Muscle of leg (tissue), 3 donors: ENCODE measurements at regions not wholly inside any gene's neighbourhood (a gene's known extent, or its start where the extent isn't known, plus 50 kb on each side); places are given as distances from the start of the nearest gene placed in this dataset.
A peak's percentile ranks its signal among the peaks of the same experiment; 100 is the strongest.

Experiments
- DNase-seq: peaks from one replicate; pipeline ENCODE4 v3.0.0; 2013
- H3K27ac ChIP-seq: one replicate; pipeline ENCODE4 v1.5.1; 2013; ENCODE audit warnings: mild to moderate bottlenecking, low read length, control low read depth
- H3K27me3 ChIP-seq: one replicate; pipeline ENCODE4 v1.6.1; 2013; ENCODE audit warnings: low read length; ENCODE audit not compliant: control insufficient read depth, insufficient read depth
- H3K36me3 ChIP-seq: one replicate; pipeline ENCODE4 v1.6.1; 2013; ENCODE audit warnings: low read length; ENCODE audit not compliant: control insufficient read depth, insufficient read depth
- H3K4me1 ChIP-seq: one replicate; pipeline ENCODE4 v1.6.1; 2013; ENCODE audit warnings: low read length; ENCODE audit not compliant: control insufficient read depth, insufficient read depth
- H3K4me3 ChIP-seq: one replicate; pipeline ENCODE4 v1.5.1; 2013; ENCODE audit warnings: low read length, control low read depth
- H3K9me3 ChIP-seq: replicated peaks from 2 replicates; pipeline ENCODE4 v1.6.1; 2013; ENCODE audit warnings: low read depth, low read length; ENCODE audit not compliant: control insufficient read depth
- WGBS: methylation state at CpG from one replicate; pipeline ENCODE4 v1.1.5; 2013; ENCODE audit warnings: missing lambda C conversion rate; ENCODE audit not compliant: insufficient coverage; 5-methylcytosine and 5-hydroxymethylcytosine counted together

- Histone ChIP-seq H3K4me1 (peaks cover 39% of the 10 kb centered on the region), H3K27ac (peak overlapping the region; percentile 88), H3K4me3 (no peak overlapping the region), H3K36me3 (no peaks in the 10 kb centered on the region), H3K27me3 (peaks cover 17% of the 10 kb centered on the region), H3K9me3 (no peaks in the 10 kb centered on the region)
- peak; percentile 54 for DNase-seq
- WGBS: 22% methylated on average over 2 of the region's 5 CpGs
These were observed 420.1 kb upstream of the MGMT start for GRCh38 chr10:129046962-129047361.

GRCh38 chr10:129047600-129047999 lies 419.4 kb upstream of the MGMT start:
- WGBS: no CpG with 5 or more reads among the region's 3 CpGs
- Histone ChIP-seq H3K4me3 (no peak overlapping the region), H3K27me3 (peaks cover 15% of the 10 kb centered on the region), H3K4me1 (peaks cover 33% of the 10 kb centered on the region), H3K27ac (no peak overlapping the region), H3K36me3 (no peaks in the 10 kb centered on the region), H3K9me3 (no peaks in the 10 kb centered on the region)
- no peak for DNase-seq

GRCh38 chr10:129048513-129048912 lies 418.5 kb upstream of the MGMT start:
- Histone ChIP-seq H3K9me3 (no peaks in the 10 kb centered on the region), H3K36me3 (no peaks in the 10 kb centered on the region), H3K4me1 (peaks cover 28% of the 10 kb centered on the region), H3K27ac (no peak overlapping the region), H3K27me3 (peaks cover 15% of the 10 kb centered on the region), H3K4me3 (no peak overlapping the region)
- DNase-seq: no peak
- 80% methylated on average over 7 of the region's 12 CpGs for WGBS

GRCh38 chr10:129049501-129049900 lies 417.5 kb upstream of the MGMT start:
- Histone ChIP-seq H3K4me3 (no peak overlapping the region), H3K9me3 (no peaks in the 10 kb centered on the region), H3K27me3 (peaks cover 16% of the 10 kb centered on the region), H3K27ac (no peak overlapping the region), H3K4me1 (peaks cover 26% of the 10 kb centered on the region), H3K36me3 (no peaks in the 10 kb centered on the region)
- 83% methylated on average over 2 of the region's 7 CpGs for WGBS
- DNase-seq: no peak

GRCh38 chr10:129055225-129055624 lies 411.8 kb upstream of the MGMT start:
- Histone ChIP-seq H3K4me3 (no peak overlapping the region), H3K4me1 (peaks cover 40% of the 10 kb centered on the region), H3K27ac (no peak overlapping the region), H3K9me3 (no peaks in the 10 kb centered on the region), H3K27me3 (peaks cover 9% of the 10 kb centered on the region), H3K36me3 (no peaks in the 10 kb centered on the region)
- WGBS: 41% methylated on average over 8 of the region's 9 CpGs
- no peak for DNase-seq

- WGBS: 58% methylated on average over 6 of the region's 17 CpGs
- Histone ChIP-seq H3K4me3 (no peak overlapping the region), H3K36me3 (no peaks in the 10 kb centered on the region), H3K4me1 (peaks cover 40% of the 10 kb centered on the region), H3K27ac (no peak overlapping the region), H3K9me3 (no peaks in the 10 kb centered on the region), H3K27me3 (peaks cover 7% of the 10 kb centered on the region)
- no peak for DNase-seq
These were observed 411.1 kb upstream of the MGMT start for GRCh38 chr10:129055986-129056385.

- H3K27me3 ChIP-seq: peaks cover 7% of the 10 kb centered on the region
- DNase-seq: no peak
- WGBS: 95% methylated on average over 23 of the region's 25 CpGs
- H3K4me3 ChIP-seq: no peak overlapping the region
- H3K36me3 ChIP-seq: no peaks in the 10 kb centered on the region
- no peaks in the 10 kb centered on the region for H3K9me3 ChIP-seq
- no peak overlapping the region for H3K27ac ChIP-seq
- H3K4me1 ChIP-seq: peaks cover 40% of the 10 kb centered on the region
These were observed 410.0 kb upstream of the MGMT start for GRCh38 chr10:129056734-129057689.

- DNase-seq: no peak
- H3K9me3 ChIP-seq: no peaks in the 10 kb centered on the region
- no peak overlapping the region for H3K4me3 ChIP-seq
- peaks cover 40% of the 10 kb centered on the region for H3K4me1 ChIP-seq
- WGBS: 86% methylated on average over 13 of the region's 15 CpGs
- no peaks in the 10 kb centered on the region for H3K36me3 ChIP-seq
- no peak overlapping the region for H3K27ac ChIP-seq
- peaks cover 7% of the 10 kb centered on the region for H3K27me3 ChIP-seq
These were observed 409.0 kb upstream of the MGMT start for GRCh38 chr10:129057856-129058663.

GRCh38 chr10:129058664-129059155 lies 408.3 kb upstream of the MGMT start:
- H3K36me3 ChIP-seq: no peaks in the 10 kb centered on the region
- no peak for DNase-seq
- H3K27ac ChIP-seq: no peak overlapping the region
- no peak overlapping the region for H3K4me3 ChIP-seq
- peaks cover 40% of the 10 kb centered on the region for H3K4me1 ChIP-seq
- H3K9me3 ChIP-seq: no peaks in the 10 kb centered on the region
- H3K27me3 ChIP-seq: peaks cover 7% of the 10 kb centered on the region
- WGBS: 97% methylated on average over 4 of the region's 9 CpGs

- H3K27me3 ChIP-seq: peaks cover 2% of the 10 kb centered on the region
- H3K9me3 ChIP-seq: no peaks in the 10 kb centered on the region
- WGBS: 84% methylated on average over 9 of the region's 9 CpGs
- no peak for DNase-seq
- H3K36me3 ChIP-seq: no peaks in the 10 kb centered on the region
- H3K27ac ChIP-seq: no peak overlapping the region
- H3K4me3 ChIP-seq: no peak overlapping the region
- H3K4me1 ChIP-seq: peaks cover 37% of the 10 kb centered on the region
These were observed 407.1 kb upstream of the MGMT start for GRCh38 chr10:129059977-129060376.
